Endothelial cell of umbilical vein (primary cell): ENCODE measurements at regions not wholly inside any gene's neighbourhood (a gene's known extent, or its start where the extent isn't known, plus 50 kb on each side); places are given as distances from the start of the nearest gene placed in this dataset.

Source experiments
- BruUV-seq: library from RNA; stranded (reverse); fragments of 400-500 nt; replicated peaks from 2 replicates; lab custom pipeline; 2021; lab: Mats Ljungman, UMichigan
- CTCF ChIA-PET: fragments of 300-600, 350-600 bp; sonication (Branson Sonifier 250); formaldehyde crosslinking; loops from one replicate; lab custom pipeline; 2021; ENCODE audit warnings: antibody characterized with exemption, inconsistent platforms; lab: Charles Lee
- POLR2A ChIA-PET: fragments of 300-600, 350-600 bp; sonication (Branson Sonifier 250); formaldehyde crosslinking; loops from one replicate; lab custom pipeline; 2021; ENCODE audit warnings: antibody characterized with exemption, inconsistent platforms; lab: Charles Lee
- DNase-seq: peaks from one replicate; pipeline ENCODE4 v3.0.0-alpha.2; 2011; ENCODE audit warnings: low read depth, low spot score
- FAIRE-seq: peaks from 2 replicates; lab custom pipeline; 2011; peaks lifted over from hg19 to GRCh38; lab: Jason Lieb, UNC
- H2AFZ ChIP-seq: 2 replicates; pipeline ENCODE4 v1.6.0; 2012; ENCODE audit warnings: low read depth, low read length, control low read depth, inconsistent platforms
- H3K27ac ChIP-seq: 2 replicates; pipeline ENCODE4 v1.5.1; 2011; ENCODE audit warnings: low read depth, mild to moderate bottlenecking, control low read depth, low read length, moderate library complexity; ENCODE audit not compliant: insufficient read depth
- H3K27me3 ChIP-seq, 2 experiments: 2 replicates each; pipeline versions ENCODE4 v1.6.0 to v1.6.1; 2011; ENCODE audit warnings: low read length in 2 of 2, mixed read lengths in 1 of 2; ENCODE audit not compliant: control insufficient read depth in 2 of 2, insufficient read depth in 2 of 2
- H3K36me3 ChIP-seq, 2 experiments: 2 replicates in 1 of 2; 3 replicates in 1 of 2; pipeline ENCODE4 v1.5.1; 2011; ENCODE audit warnings: low read length in 2 of 2, mild to moderate bottlenecking in 1 of 2, moderate library complexity in 1 of 2; ENCODE audit not compliant: control insufficient read depth in 2 of 2, insufficient read depth in 2 of 2; ENCODE audit errors: extremely low read depth in 1 of 2
- H3K4me1 ChIP-seq: 3 replicates; pipeline ENCODE4 v1.5.1; 2011; ENCODE audit warnings: mild to moderate bottlenecking, low read length; ENCODE audit not compliant: control insufficient read depth, insufficient read depth; ENCODE audit errors: extremely low read depth
- H3K4me2 ChIP-seq: 2 replicates; pipeline ENCODE4 v1.6.1; 2011; ENCODE audit warnings: low read length, control low read depth, mixed read lengths; ENCODE audit not compliant: insufficient read depth
- H3K4me3 ChIP-seq, 3 experiments: fragments of 200-600 bp in 1 of 3; sonication (generic), shearing (Covaris generic) in 1 of 3; replicated peaks in 1 of 3; 2 replicates each; pipeline ENCODE4 v1.5.1; 2011 to 2016; ENCODE audit warnings: control low read depth in 3 of 3, low read length in 3 of 3, mild to moderate bottlenecking in 2 of 3, inconsistent platforms in 1 of 3, low read depth in 1 of 3, moderate library complexity in 1 of 3; ENCODE audit not compliant: insufficient read depth in 1 of 3
- H3K79me2 ChIP-seq: 2 replicates; pipeline ENCODE4 v1.6.0; 2012; ENCODE audit warnings: low read length, inconsistent platforms; ENCODE audit not compliant: control insufficient read depth, insufficient read depth
- H3K9ac ChIP-seq: replicated peaks from 2 replicates; pipeline ENCODE3; 2011; ENCODE audit warnings: low read length, control low read depth; ENCODE audit not compliant: insufficient read depth; ENCODE audit errors: extremely low read depth
- H3K9me1 ChIP-seq: replicated peaks from 3 replicates; pipeline ENCODE4 v1.6.0; 2011; ENCODE audit warnings: mild to moderate bottlenecking, low read length; ENCODE audit not compliant: control insufficient read depth, insufficient read depth; ENCODE audit errors: extremely low read depth
- H3K9me3 ChIP-seq: replicated peaks from 2 replicates; pipeline ENCODE4 v1.5.1; 2012; ENCODE audit warnings: low read length, inconsistent platforms; ENCODE audit not compliant: control insufficient read depth, insufficient read depth
- H4K20me1 ChIP-seq: replicated peaks from 2 replicates; pipeline ENCODE3; 2011; ENCODE audit warnings: mild to moderate bottlenecking, low read length; ENCODE audit not compliant: control insufficient read depth, insufficient read depth; ENCODE audit errors: extremely low read depth
- CTCF ChIP-seq, 2 donors: IDR thresholded peaks; 1 replicate in 1 of 2; 2 replicates in 1 of 2; pipeline ENCODE4 v1.5.1; 2011; ENCODE audit warnings: low read length in 2 of 2, mild to moderate bottlenecking in 2 of 2, moderate library complexity in 2 of 2, control low read depth in 1 of 2, inconsistent platforms in 1 of 2, low read depth in 1 of 2; ENCODE audit not compliant: insufficient read depth in 1 of 2; ENCODE audit errors: extremely low read depth in 1 of 2
- EZH2 ChIP-seq: IDR thresholded peaks from 2 replicates; pipeline ENCODE4 v1.6.1; 2012; ENCODE audit warnings: borderline replicate concordance, low read depth, mild to moderate bottlenecking, moderate library complexity, low read length, inconsistent platforms; ENCODE audit not compliant: severe bottlenecking
- FOS ChIP-seq: IDR thresholded peaks from 2 replicates; pipeline ENCODE4 v1.6.1; 2011; ENCODE audit warnings: mild to moderate bottlenecking, low read length, moderate library complexity, borderline replicate concordance; ENCODE audit not compliant: insufficient read depth
- GATA2 ChIP-seq: IDR thresholded peaks from 2 replicates; pipeline ENCODE4 v1.7.0; 2011; ENCODE audit warnings: low read depth, mild to moderate bottlenecking, moderate library complexity, mixed read lengths, low read length; ENCODE audit not compliant: insufficient read length, insufficient read depth
- JUN ChIP-seq: IDR thresholded peaks from 2 replicates; pipeline ENCODE4 v1.6.1; 2011; ENCODE audit warnings: borderline replicate concordance, low read depth; ENCODE audit not compliant: insufficient read length, insufficient read depth
- MYC ChIP-seq: IDR thresholded peaks from one replicate; pipeline ENCODE4 v1.6.1; 2011; ENCODE audit warnings: mild to moderate bottlenecking, low read depth, low read length
- POLR2A ChIP-seq: IDR thresholded peaks from 2 replicates; pipeline ENCODE4 v1.6.1; 2012; ENCODE audit warnings: low read depth, mild to moderate bottlenecking, control low read depth, low read length
- POLR2AphosphoS5 ChIP-seq: IDR thresholded peaks from 2 replicates; pipeline ENCODE4 v1.6.1; 2012; ENCODE audit warnings: low read depth, mild to moderate bottlenecking, control low read depth, low read length, moderate library complexity; ENCODE audit not compliant: insufficient read depth
- dilution Hi-C: fragments of 300-500 bp; cut with MboI; formaldehyde crosslinking; loops from one replicate; pipeline ENCODE4 v1.15.0; 2019; ENCODE audit warnings: low sequenced_read_pairs; ENCODE audit not compliant: extremely low pct_ligation_motif_present
- intact Hi-C: fragments of 100-400 bp; cut with micrococcal nuclease; formaldehyde crosslinking; loops from one replicate; pipeline ENCODE4 v1.10.0; 2022
- TF ChIP-seq, protein P1 (sequence below): IDR thresholded peaks from 2 replicates; pipeline ENCODE4 v1.6.1; 2011; ENCODE audit not compliant: insufficient read depth, insufficient read length

DNA sequence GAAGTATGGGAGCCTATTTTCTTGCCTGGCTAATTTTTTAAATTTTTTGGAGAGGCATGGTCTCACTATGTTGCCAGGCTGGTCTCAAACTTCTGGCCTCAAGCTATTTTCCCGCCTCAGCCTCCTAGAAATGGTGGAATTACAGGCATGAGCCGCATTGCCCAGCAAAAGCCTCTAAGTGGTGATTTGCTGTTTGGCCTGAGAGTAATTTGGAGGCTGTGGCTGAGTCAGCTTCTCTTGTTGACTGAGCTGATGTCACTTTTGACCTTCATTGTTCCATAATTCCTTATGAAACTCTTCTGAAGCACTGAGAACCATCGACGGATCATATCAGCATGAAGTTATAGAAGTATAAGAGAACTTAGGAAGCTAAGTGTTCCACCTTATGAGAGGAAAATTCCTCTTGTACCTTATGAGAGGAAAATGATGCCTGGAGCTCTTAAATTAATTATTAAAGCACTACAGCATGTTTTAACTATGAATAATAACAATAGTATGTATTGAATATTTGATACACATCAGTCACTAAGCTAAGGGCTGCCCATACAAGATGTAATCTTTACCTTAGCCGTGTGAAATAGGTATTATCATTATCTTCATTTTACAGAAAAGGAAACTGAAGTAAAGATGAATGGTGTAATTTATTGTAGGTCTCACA, 220.8 kb upstream of the MON1B start:
- no TSS peak for BruUV-seq
- no peak overlapping the region for H2AFZ ChIP-seq
- no peaks in the 10 kb centered on the region for H3K9me1 ChIP-seq
- intact Hi-C loops = no loop called here
- no peaks in the 10 kb centered on the region for H3K27me3 ChIP-seq
- FAIRE-seq (no peak), DNase-seq (peak; percentile 60)
- ChIA-PET POLR2A (no interaction called here), CTCF (no interaction called here)
- TF ChIP-seq FOS (no peak), MYC (no peak), EZH2 (no peak), POLR2A (no peak), GATA2 (no peak)
- no peak overlapping the region for H3K4me2 ChIP-seq
- no peaks in the 10 kb centered on the region for H3K79me2 ChIP-seq
- H3K9me3 ChIP-seq = no peaks in the 10 kb centered on the region
- H3K4me1 ChIP-seq = no peaks in the 10 kb centered on the region
- no peak overlapping the region for H3K9ac ChIP-seq
- no peaks in the 10 kb centered on the region for H4K20me1 ChIP-seq
- H3K4me3 ChIP-seq = no peak overlapping the region
- H3K27ac ChIP-seq = no peak overlapping the region
- dilution Hi-C loops = no loop called here
- no peaks in the 10 kb centered on the region for H3K36me3 ChIP-seq

- Histone ChIP-seq H3K9ac (no peak overlapping the region), H3K4me3 (no peak overlapping the region), H3K27ac (no peak overlapping the region), H3K4me1 (no peaks in the 10 kb centered on the region), H3K79me2 (no peaks in the 10 kb centered on the region), H4K20me1 (no peaks in the 10 kb centered on the region), H3K4me2 (no peak overlapping the region), H3K27me3 (no peaks in the 10 kb centered on the region), H2AFZ (no peak overlapping the region), H3K9me1 (no peaks in the 10 kb centered on the region), H3K36me3 (no peaks in the 10 kb centered on the region), H3K9me3 (no peaks in the 10 kb centered on the region)
- FAIRE-seq = no peak
- TF ChIP-seq EZH2 (no peak), GATA2 (no peak), JUN (no peak), POLR2AphosphoS5 (no peak), POLR2A (no peak), CTCF (IDR thresholded peaks at IDR 0.05; ENCODE audit: extremely low read depth in 1 of 2, insufficient read depth in 1 of 2, low read depth in 1 of 2, low read length in 2 of 2) (no peak), FOS (no peak), MYC (no peak)
- TF ChIP-seq, protein P1, sequence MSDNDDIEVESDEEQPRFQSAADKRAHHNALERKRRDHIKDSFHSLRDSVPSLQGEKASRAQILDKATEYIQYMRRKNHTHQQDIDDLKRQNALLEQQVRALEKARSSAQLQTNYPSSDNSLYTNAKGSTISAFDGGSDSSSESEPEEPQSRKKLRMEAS = no peak
- BruUV-seq = no TSS peak
- dilution Hi-C loops = no loop called here
- no peak for DNase-seq
- intact Hi-C loops = no loop called here
- ChIA-PET CTCF (no interaction called here), POLR2A (no interaction called here)
Observed at GRCh38 chr16:76970745-76971099, 220.3 kb upstream of the MON1B start.
